ENCODE measurements at regions not wholly inside any gene's neighbourhood (a gene's known extent, or its start where the extent isn't known, plus 50 kb on each side); places are given as distances from the start of the nearest gene placed in this dataset.

DNA sequence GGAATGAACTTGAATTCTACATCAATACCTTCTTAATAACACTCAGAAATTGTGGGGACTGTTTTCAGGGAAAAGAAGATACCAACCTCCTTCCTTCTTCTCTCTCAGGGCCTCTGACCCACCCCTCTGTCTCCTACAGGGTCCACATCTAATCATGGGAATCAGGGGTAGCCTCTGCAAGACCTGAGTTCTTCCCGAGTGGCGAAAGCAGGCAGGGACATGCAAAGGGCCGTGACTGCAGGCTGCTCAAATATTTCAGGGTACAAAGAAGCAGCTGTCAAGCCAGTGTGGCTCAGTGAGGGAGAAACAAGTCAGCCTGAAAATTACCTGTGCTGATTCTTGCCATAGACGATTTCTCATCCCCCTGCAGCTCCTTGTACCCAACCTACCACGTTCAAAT is 123.1 kb upstream of the PARP11 start:
- DNase-seq = no peak
- no peak overlapping the region for H3K4me3 ChIP-seq (ENCODE audit: low read depth, low read length)
- no peak overlapping the region for H3K27ac ChIP-seq
- in situ Hi-C loops (cut with HindIII; ENCODE audit: low pct_ligation_motif_present, low sequenced_read_pairs) = no loop called here
- TF ChIP-seq CTCF (IDR thresholded peaks at IDR 0.05; ENCODE audit: low read depth, low read length, missing control alignments) = no peak
- H3K36me3 ChIP-seq (replicated peaks) = no peaks in the 10 kb centered on the region
- H3K27me3 ChIP-seq (replicated peaks) = peaks cover 5% of the 10 kb centered on the region

DNA sequence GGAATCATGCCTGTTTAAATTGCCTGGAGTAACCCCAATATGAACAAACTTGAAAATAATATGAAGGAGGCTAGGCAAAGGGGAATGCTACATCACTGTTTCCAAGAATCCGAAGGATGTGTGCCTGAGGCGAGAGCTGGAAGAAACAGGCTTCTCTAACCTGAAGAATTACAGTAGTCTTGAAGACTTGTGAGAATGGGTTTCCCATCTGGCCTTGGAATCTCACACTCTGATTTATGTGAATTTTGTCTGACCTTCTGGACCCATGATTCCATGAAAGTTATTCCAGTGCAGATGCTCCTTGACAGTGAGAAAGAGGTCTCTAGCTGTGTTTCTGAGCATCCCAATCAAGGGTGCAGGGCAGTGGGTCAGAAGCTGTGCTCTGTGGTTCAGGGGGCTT is 122.1 kb upstream of the PARP11 start:
- no peak overlapping the region for H3K4me3 ChIP-seq (ENCODE audit: low read depth, low read length)

DNA sequence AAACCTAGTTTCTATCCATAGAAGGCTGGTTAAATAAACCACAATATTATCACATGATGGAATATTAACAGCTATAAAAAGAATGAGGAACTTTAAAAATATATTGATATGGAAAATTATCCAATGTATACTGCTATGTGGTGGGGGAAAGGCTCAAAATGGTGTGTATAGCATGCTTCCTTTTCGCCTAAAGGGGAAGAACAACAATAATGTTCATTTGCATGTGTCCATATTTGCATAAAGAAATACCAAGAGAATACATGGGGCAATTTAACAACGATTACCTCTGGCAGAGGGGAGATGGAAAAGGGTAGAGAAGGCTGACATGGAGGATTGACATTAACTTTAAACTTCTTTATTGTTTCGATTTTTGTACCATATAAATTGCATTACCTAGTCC is 121.3 kb upstream of the PARP11 start:
- in situ Hi-C loops (cut with HindIII; ENCODE audit: low pct_ligation_motif_present, low sequenced_read_pairs) = no loop called here
- Histone ChIP-seq H3K27me3 (replicated peaks) (peaks cover 5% of the 10 kb centered on the region), H3K27ac (no peak overlapping the region), H3K36me3 (replicated peaks) (no peaks in the 10 kb centered on the region), H3K4me3 (ENCODE audit: low read depth, low read length) (no peak overlapping the region)
- TF ChIP-seq CTCF (IDR thresholded peaks at IDR 0.05; ENCODE audit: low read depth, low read length, missing control alignments) = no peak
- no peak for DNase-seq

More for the DNA sequence above, 122.1 kb upstream of the PARP11 start:
- in situ Hi-C loops (cut with HindIII; ENCODE audit: low pct_ligation_motif_present, low sequenced_read_pairs) = no loop called here
- Histone ChIP-seq H3K36me3 (replicated peaks) (no peaks in the 10 kb centered on the region), H3K27me3 (replicated peaks) (peaks cover 5% of the 10 kb centered on the region), H3K27ac (no peak overlapping the region)
- TF ChIP-seq CTCF (IDR thresholded peaks at IDR 0.05; ENCODE audit: low read depth, low read length, missing control alignments) = no peak
- DNase-seq = no peak

DNA sequence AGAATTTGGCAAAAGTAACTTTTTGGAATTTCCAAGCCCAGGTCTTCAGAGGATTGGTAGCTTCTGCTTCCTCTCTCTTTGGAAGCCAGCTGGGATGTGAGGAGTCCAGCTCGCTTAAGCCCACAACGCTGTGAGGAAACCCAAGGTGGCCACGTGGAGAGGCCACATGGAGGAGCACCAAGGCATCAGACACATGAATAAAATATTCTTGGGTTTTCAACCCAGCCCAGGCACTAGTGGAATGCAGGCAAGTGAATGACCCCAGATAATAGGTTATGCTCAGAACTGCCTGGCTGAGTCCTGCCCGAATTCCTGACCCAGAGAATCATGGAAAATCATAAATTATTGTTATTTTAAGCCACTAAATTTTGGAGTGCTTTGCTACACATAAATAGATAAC is 119.7 kb upstream of the PARP11 start:
- Histone ChIP-seq H3K36me3 (replicated peaks) (no peaks in the 10 kb centered on the region), H3K27ac (no peak overlapping the region), H3K4me3 (ENCODE audit: low read depth, low read length) (no peak overlapping the region), H3K27me3 (replicated peaks) (peaks cover 5% of the 10 kb centered on the region)
- no peak for DNase-seq
- TF ChIP-seq CTCF (IDR thresholded peaks at IDR 0.05; ENCODE audit: low read depth, low read length, missing control alignments) = no peak
- in situ Hi-C loops (cut with HindIII; ENCODE audit: low pct_ligation_motif_present, low sequenced_read_pairs) = no loop called here

- H3K4me3 ChIP-seq (ENCODE audit: low read depth, low read length) = no peak overlapping the region
- no peaks in the 10 kb centered on the region for H3K36me3 ChIP-seq (replicated peaks)
- peaks cover 5% of the 10 kb centered on the region for H3K27me3 ChIP-seq (replicated peaks)
- no peak overlapping the region for H3K27ac ChIP-seq
- TF ChIP-seq CTCF (IDR thresholded peaks at IDR 0.05; ENCODE audit: low read depth, low read length, missing control alignments) = no peak
- in situ Hi-C loops (cut with HindIII; ENCODE audit: low pct_ligation_motif_present, low sequenced_read_pairs) = no loop called here
- no peak for DNase-seq
These were observed 118.8 kb upstream of the PARP11 start for GRCh38 chr12:3991798-3992580.

All from brain microvascular endothelial cell (primary cell).